Pancreas (tissue), 10 donors: ENCODE measurements at regions not wholly inside any gene's neighbourhood (a gene's known extent, or its start where the extent isn't known, plus 50 kb on each side); places are given as distances from the start of the nearest gene placed in this dataset.

Experiments used
- ATAC-seq, 4 donors: fragments of 200-7000 bp; cut with Tn5 transposase; one replicate each; pipeline versions ENCODE4 v1.8.0 to v1.9.1; 2020; ENCODE audit warnings: mild to moderate bottlenecking in 4 of 4, moderate library complexity in 4 of 4
- DNase-seq, 6 donors: peaks; one replicate each; pipeline ENCODE4 v3.0.0-alpha.2; 2020
- FAIRE-seq: peaks from 2 replicates; lab custom pipeline; 2012; peaks lifted over from hg19 to GRCh38; lab: Jason Lieb, UNC
- H3K27ac ChIP-seq, 4 donors: fragments of 200-600 bp; sonication (generic); 1 replicate in 3 of 4; 2 replicates in 1 of 4; pipeline versions ENCODE4 v1.5.0 to v1.8.0; 2020
- H3K27me3 ChIP-seq, 4 donors: fragments of 200-600 bp; one replicate each; pipeline ENCODE4 v1.8.0; 2021
- H3K36me3 ChIP-seq, 3 donors: fragments of 200-600 bp; sonication (generic) in 1 of 3; one replicate each; pipeline versions ENCODE4 v1.5.0 to v1.8.0; 2020 to 2021
- H3K4me1 ChIP-seq, 3 donors: fragments of 200-600 bp; one replicate each; pipeline ENCODE4 v1.8.0; 2021
- H3K4me3 ChIP-seq, 4 donors: fragments of 200-600 bp; sonication (generic) in 2 of 4; one replicate each; pipeline versions ENCODE4 v1.5.0 to v1.8.0; 2020 to 2021
- H3K9me3 ChIP-seq, 4 donors: fragments of 200-600 bp; one replicate each; pipeline ENCODE4 v1.8.0; 2021
- WGBS, 2 donors: extraction: QIAGEN DNeasy Blood & Tissue Kit; methylation state at CpG; one replicate each; pipeline ENCODE4 v1.1.7; 2013; 5-methylcytosine and 5-hydroxymethylcytosine counted together
- intact Hi-C, 3 donors: fragments of 100-400 bp; cut with DNase I; formaldehyde crosslinking; loops; one replicate each; pipeline versions ENCODE4 v1.11.1 to v1.14.2; 2022
- TF ChIP-seq, protein P1 (sequence below), 4 donors: fragments of 200-600 bp; sonication (generic) in 3 of 4; IDR thresholded peaks; one replicate each; pipeline versions ENCODE4 v1.5.0 to v1.8.0; 2021; ENCODE audit warnings: antibody characterized with exemption in 4 of 4
- donor health status: healthy with polysubstance abuse.
- donor health status: DM: no; HTN: no; CAD: no; lungs with moderate emphysema.
- donor health status: DM: no; HTN: no; CAD: no.
- donor health status: control.
- donor health status: control.
- donor health status: Bipolar disorder and iron deficiency.
- donor health status: DM: yes; HTN: yes; CAD: no.
- donor health status: DM: no; HTN: no; CAD: no.
- donor health status: DM: no; HTN: no; CAD: no.
- donor health status: DM: yes; HTN: yes; CAD: no.

DNA sequence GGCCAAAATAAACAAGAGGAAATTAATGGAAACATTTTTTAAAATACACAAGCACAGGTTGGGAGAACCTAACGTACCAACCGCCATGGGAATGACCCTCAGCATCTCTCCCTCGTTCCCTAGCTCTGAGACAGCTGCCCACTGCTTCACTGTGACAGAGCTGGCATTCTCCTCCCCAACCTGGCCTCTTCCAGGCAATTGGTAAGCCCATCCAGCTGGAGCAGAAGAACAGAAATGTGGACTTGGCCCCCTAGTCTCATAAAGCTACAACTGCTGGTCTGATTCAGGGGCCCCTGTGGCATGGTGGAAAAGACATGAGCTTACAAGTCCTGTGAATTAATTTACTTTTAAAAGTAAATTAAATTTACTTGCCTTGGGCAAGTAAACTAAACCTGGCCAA, 245.1 kb downstream of the PTTG2 start:
- WGBS, 2 donors = 71 to 88% methylated on average over 3 of the region's 3 CpGs
- Histone ChIP-seq H3K27ac (no peak overlapping the region), H3K27me3 (no peaks in the 10 kb centered on the region), H3K4me1 (no peaks in the 10 kb centered on the region), H3K4me3 (no peak overlapping the region), H3K9me3 (no peaks in the 10 kb centered on the region), H3K36me3 (no peaks in the 10 kb centered on the region)
- intact Hi-C loops = no loop called here
- DNase-seq (no peak), FAIRE-seq (no peak), ATAC-seq (no peak)
- TF ChIP-seq, protein P1, sequence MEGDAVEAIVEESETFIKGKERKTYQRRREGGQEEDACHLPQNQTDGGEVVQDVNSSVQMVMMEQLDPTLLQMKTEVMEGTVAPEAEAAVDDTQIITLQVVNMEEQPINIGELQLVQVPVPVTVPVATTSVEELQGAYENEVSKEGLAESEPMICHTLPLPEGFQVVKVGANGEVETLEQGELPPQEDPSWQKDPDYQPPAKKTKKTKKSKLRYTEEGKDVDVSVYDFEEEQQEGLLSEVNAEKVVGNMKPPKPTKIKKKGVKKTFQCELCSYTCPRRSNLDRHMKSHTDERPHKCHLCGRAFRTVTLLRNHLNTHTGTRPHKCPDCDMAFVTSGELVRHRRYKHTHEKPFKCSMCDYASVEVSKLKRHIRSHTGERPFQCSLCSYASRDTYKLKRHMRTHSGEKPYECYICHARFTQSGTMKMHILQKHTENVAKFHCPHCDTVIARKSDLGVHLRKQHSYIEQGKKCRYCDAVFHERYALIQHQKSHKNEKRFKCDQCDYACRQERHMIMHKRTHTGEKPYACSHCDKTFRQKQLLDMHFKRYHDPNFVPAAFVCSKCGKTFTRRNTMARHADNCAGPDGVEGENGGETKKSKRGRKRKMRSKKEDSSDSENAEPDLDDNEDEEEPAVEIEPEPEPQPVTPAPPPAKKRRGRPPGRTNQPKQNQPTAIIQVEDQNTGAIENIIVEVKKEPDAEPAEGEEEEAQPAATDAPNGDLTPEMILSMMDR (IDR thresholded peaks at IDR 0.05) = no peak

DNA sequence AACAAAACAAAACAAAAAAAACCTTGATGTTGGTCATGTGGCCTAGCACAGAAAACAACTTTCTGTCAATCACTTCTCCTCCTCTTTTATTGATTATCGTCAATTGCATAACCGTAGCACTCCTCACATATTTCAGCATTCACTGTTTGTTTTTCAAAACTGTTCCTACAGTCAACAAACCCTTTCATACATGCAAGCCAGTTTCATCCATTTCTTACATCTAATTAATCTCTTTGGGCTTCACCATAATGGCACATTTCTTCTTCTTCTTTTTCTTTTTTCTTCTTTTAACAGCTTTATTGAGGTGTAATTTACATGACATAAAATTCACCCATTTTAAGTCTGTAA, 246.9 kb downstream of the PTTG2 start:
- Histone ChIP-seq H3K27me3 (no peaks in the 10 kb centered on the region), H3K36me3 (no peaks in the 10 kb centered on the region), H3K4me3 (no peak overlapping the region), H3K9me3 (no peaks in the 10 kb centered on the region), H3K27ac (no peak overlapping the region), H3K4me1 (no peaks in the 10 kb centered on the region)
- TF ChIP-seq, protein P1 (IDR thresholded peaks at IDR 0.05) = no peak
- FAIRE-seq (no peak), DNase-seq (no peak), ATAC-seq (no peak)
- 75 to 78% methylated on average over 2 of the region's 2 CpGs for WGBS, 2 donors
- intact Hi-C loops = no loop called here

GRCh38 chr4:38209654-38210053, 249.5 kb downstream of the PTTG2 start:
- Histone ChIP-seq H3K27me3 (no peaks in the 10 kb centered on the region), H3K9me3 (no peaks in the 10 kb centered on the region)
- FAIRE-seq = no peak

GRCh38 chr4:38210396-38211114, 250.4 kb downstream of the PTTG2 start:
- ATAC-seq = no peak
- intact Hi-C loops = no loop called here

More at GRCh38 chr4:38209654-38210053, 249.5 kb downstream of the PTTG2 start:
- Histone ChIP-seq H3K4me1 (no peaks in the 10 kb centered on the region), H3K4me3 (no peak overlapping the region), H3K27ac (no peak overlapping the region), H3K36me3 (no peaks in the 10 kb centered on the region)
- DNase-seq = no peak
- intact Hi-C loops = no loop called here
- no peak for ATAC-seq
- 78 to 89% methylated on average over 2 of the region's 2 CpGs for WGBS, 2 donors
- TF ChIP-seq, protein P1 (IDR thresholded peaks at IDR 0.05) = no peak

DNA sequence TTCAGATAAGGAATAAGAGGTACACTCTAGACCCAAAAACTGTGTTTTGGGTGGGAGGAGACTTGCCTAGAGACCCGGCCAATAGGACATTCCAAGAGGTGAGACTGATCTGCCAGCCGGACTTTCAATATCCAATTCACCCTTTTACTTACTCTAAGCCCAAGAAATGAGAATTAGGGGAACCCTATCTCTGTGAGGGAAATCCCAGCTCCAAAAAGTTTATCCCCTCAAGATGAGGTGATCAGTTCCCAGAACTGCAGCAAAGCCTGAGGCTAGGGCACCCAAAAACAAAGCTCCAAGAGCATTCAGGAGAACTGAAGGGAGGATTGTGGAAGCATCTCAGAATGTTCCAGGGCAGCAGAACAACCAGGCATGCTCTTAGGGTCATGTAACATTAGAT, 251.7 kb downstream of the PTTG2 start:
- Histone ChIP-seq H3K27me3 (no peaks in the 10 kb centered on the region), H3K36me3 (no peaks in the 10 kb centered on the region), H3K4me1 (no peaks in the 10 kb centered on the region), H3K9me3 (no peaks in the 10 kb centered on the region), H3K4me3 (no peak overlapping the region), H3K27ac (no peak overlapping the region)
- no peak for DNase-seq
- no peak for ATAC-seq
- WGBS, 2 donors = 68 to 83% methylated on average over 2 of the region's 2 CpGs
- intact Hi-C loops = no loop called here
- TF ChIP-seq, protein P1 (IDR thresholded peaks at IDR 0.05) = no peak
- FAIRE-seq = no peak

More at GRCh38 chr4:38210396-38211114, 250.4 kb downstream of the PTTG2 start:
- FAIRE-seq (no peak), DNase-seq (no peak)
- 71 to 80% methylated on average over 11 of the region's 11 CpGs for WGBS, 2 donors
- no peak overlapping the region for H3K27ac ChIP-seq
- H3K27me3 ChIP-seq = no peaks in the 10 kb centered on the region
- no peaks in the 10 kb centered on the region for H3K9me3 ChIP-seq
- no peak overlapping the region for H3K4me3 ChIP-seq
- TF ChIP-seq, protein P1 (IDR thresholded peaks at IDR 0.05) = no peak
- H3K4me1 ChIP-seq = no peaks in the 10 kb centered on the region
- H3K36me3 ChIP-seq = no peaks in the 10 kb centered on the region
